Astrocyte of the spinal cord (primary cell): ENCODE measurements at regions not wholly inside any gene's neighbourhood (a gene's known extent, or its start where the extent isn't known, plus 50 kb on each side); places are given as distances from the start of the nearest gene placed in this dataset.

Experiments
- DNase-seq: peaks from one replicate; pipeline ENCODE4 v3.0.0; 2011; ENCODE audit warnings: low read depth, low spot score
- H3K4me3 ChIP-seq: 2 replicates; pipeline ENCODE4 v1.5.1; 2011; ENCODE audit warnings: low read depth, mild to moderate bottlenecking, low read length, moderate library complexity
- in situ Hi-C: cut with HindIII; loops from 2 replicates; pipeline ENCODE4 v1.10.0; 2017; ENCODE audit warnings: low sequenced_read_pairs
- TF ChIP-seq, protein P1 (sequence below): IDR thresholded peaks from 2 replicates; pipeline ENCODE4 v1.5.1; 2012; ENCODE audit warnings: low read depth, mild to moderate bottlenecking, low read length, inconsistent platforms

DNA sequence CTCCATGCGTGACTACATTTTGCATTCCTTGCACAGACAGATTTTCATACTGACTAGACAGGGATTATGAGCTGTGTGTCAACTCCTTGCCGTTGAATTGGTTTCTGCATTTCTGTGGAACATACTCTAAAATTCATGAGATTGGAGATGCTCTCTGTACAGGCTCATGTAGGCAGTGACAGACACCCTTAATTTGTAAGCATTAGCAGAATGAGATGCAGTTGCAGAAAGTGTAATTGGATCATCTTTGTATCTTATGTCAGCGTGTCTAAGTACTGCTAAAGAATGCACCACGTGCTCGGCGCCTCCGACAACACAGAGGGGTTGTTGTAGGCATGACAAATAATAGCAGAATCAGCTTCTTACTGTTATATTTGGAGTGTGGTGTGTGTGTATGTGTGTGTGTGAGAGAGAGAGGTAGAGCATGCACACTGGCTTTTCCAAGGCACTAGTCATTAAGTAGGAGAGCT is 212.4 kb downstream of the CMPK2 start:
- in situ Hi-C loops: no loop called here
- DNase-seq: no peak
- TF ChIP-seq, protein P1, sequence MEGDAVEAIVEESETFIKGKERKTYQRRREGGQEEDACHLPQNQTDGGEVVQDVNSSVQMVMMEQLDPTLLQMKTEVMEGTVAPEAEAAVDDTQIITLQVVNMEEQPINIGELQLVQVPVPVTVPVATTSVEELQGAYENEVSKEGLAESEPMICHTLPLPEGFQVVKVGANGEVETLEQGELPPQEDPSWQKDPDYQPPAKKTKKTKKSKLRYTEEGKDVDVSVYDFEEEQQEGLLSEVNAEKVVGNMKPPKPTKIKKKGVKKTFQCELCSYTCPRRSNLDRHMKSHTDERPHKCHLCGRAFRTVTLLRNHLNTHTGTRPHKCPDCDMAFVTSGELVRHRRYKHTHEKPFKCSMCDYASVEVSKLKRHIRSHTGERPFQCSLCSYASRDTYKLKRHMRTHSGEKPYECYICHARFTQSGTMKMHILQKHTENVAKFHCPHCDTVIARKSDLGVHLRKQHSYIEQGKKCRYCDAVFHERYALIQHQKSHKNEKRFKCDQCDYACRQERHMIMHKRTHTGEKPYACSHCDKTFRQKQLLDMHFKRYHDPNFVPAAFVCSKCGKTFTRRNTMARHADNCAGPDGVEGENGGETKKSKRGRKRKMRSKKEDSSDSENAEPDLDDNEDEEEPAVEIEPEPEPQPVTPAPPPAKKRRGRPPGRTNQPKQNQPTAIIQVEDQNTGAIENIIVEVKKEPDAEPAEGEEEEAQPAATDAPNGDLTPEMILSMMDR: no peak
- no peak overlapping the region for H3K4me3 ChIP-seq

DNA sequence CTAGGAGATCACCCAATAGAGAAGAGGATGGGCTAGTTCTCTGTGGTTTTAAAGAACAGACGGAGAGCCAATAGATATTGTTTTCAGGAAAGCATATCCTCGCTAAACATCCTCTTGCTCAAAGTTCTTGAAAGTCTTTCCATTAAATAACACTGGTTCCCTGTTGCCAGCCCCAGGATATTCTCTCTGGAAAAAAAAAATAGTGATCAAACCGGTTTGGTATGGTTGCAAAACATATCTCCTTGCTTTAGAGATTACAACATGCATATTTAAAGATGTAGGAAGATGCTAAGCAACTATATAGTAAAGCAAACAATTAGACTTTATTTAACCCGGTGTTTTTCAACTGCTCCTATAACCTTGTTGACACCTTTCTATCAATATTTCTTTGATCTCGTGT is 211.4 kb downstream of the CMPK2 start:
- no peak overlapping the region for H3K4me3 ChIP-seq
- TF ChIP-seq, protein P1: no peak
- no peak for DNase-seq
- in situ Hi-C loops: no loop called here

DNA sequence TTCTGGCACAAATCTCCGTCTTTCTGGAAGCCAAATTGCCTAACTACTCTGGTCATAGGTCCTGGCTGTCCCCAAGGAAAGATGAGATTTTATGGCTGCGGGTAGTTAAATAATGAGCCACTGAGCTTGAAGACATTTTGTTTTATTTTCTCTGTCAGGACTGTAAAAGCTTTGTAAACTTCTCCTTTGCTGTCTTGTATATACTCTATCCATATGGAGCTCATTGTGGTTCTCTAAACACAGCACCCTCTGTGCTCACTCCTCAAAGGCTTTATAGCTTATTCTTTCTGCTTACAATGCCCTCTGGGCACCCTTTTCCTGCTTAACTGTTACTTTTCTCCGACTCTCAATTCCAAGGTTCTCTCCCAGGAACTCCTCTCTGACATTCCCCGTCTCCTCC is 209.1 kb downstream of the CMPK2 start:
- TF ChIP-seq, protein P1: no peak
- no peak for DNase-seq
- H3K4me3 ChIP-seq: no peak overlapping the region
- in situ Hi-C loops: no loop called here

DNA sequence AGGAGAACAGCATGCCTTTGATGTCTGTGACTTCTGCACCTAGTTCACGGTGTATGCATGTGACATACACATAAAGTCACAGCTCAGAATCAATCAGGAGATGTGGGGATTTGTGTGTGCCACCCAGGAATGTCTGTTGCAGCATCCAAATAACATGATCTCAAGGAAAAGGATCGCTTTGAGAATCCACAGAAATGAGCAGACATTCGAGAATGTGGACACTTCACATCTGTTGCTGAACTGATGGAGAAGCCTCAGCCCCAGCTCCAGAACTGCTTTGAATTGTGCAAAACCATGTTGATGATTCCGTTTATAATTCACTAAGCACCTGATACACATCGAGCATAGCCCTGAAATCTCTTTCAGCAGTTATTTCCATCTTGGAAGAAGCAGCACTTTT is 208.6 kb downstream of the CMPK2 start:
- TF ChIP-seq, protein P1: no peak
- DNase-seq: no peak
- H3K4me3 ChIP-seq: no peak overlapping the region
- in situ Hi-C loops: no loop called here

DNA sequence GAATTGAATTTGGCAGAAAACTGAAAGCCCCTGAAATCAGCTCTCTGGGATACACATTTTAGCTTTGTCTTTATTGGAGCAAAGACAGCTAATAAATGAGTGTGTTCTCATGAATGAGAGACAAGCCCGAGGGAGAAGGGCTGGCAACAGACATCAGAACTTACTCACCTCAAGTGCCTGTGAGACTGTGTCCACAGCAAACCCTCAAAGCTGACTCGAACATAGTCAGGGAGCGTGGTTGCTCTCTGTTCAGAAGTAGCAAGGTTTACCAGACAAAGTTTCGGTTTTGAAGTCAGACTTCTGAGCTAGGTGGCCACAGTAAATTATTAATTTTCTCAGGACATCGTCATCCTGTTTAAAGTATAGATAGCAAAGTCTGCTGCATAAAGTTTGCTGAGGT is 207.9 kb downstream of the CMPK2 start:
- TF ChIP-seq, protein P1: no peak
- no peak overlapping the region for H3K4me3 ChIP-seq
- in situ Hi-C loops: no loop called here
- no peak for DNase-seq

DNA sequence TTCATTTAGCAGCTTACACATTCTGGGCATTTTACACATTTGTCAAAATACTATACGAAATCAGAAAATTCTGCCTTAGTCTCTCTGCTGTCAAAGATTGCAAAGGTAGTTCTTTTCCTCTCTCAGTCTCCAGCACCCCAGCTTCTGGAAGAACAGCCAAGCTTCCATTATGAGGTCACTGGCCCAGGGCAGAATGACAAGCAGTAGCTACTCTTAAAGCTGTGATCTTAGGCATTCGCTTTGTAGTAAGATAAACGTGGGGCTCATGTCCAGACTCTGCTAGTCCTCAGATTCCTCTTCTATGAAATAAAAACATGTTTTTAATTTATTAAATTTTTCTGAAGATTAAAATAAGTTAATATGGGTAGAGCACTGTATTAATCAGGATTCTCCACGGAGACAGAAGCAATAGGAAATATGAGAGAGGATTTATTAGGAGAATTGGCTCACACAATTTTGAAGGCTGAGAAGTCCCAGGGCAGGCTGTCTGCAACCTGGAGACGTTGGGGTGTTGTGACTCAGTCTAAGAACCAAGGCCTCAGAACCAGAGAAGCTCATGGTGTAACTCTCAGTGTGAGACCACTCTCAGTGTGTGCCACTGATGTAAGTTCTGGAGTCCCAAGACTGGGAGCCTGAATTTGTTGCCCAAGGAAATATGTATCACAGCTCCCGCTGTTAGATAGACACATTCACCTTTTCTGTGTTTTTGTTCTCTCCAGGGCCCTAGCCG is 201.2 kb downstream of the CMPK2 start:
- no peak overlapping the region for H3K4me3 ChIP-seq
- TF ChIP-seq, protein P1: no peak
- no peak for DNase-seq

More for the DNA sequence above, 201.2 kb downstream of the CMPK2 start:
- in situ Hi-C loops: no loop called here
